ENCODE measurements at regions not wholly inside any gene's neighbourhood (a gene's known extent, or its start where the extent isn't known, plus 50 kb on each side); places are given as distances from the start of the nearest gene placed in this dataset.

DNA sequence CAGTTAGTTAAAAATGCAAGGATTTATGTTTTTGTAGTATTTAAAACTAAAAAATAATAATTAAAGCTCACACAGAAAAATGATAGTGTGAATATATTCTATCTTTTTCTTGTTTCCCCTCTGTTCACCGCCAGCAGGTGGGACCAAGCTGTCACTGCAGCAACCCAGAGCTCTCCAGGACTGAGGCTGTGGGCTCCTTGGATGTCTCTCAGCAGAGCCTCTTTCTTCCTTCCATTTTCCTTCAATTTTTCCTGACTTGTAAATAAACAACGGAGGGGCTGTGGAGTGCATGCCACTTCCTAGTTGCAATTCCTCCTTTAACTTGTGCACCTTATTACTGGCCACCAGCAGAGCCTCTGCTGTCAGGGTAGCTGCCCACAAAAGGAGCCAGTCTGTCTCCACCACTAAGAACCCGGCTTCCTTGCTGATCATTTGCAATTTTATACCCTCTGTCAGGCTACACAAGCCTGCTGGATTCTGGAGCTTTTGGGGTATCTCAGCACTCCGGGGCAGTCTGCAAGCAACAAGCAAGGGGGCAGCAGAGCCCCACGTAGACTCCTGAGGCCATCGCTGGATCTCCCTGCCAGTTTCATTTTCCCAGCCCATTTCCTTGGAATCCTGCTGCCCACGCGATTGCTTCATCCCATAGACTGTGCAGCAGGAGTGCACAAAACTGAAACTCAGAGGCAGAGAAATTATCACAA is 1467.4 kb downstream of the C4orf33 start:
- TF ChIP-seq CTCF (conservative IDR thresholded peaks at IDR 0.05; ENCODE audit: low read depth, low read length) (peak; percentile 74), EZH2 (IDR thresholded peaks at IDR 0.05; ENCODE audit: borderline replicate concordance, low read depth, low read length, poor library complexity, severe bottlenecking) (no peak)

Data from A673 (cell line).